ENCODE measurements at regions not wholly inside any gene's neighbourhood (a gene's known extent, or its start where the extent isn't known, plus 50 kb on each side); places are given as distances from the start of the nearest gene placed in this dataset.

- TF ChIP-seq CTCF (IDR thresholded peaks at IDR 0.05) (no peak), POLR2A (IDR thresholded peaks at IDR 0.05) (no peak)
Observed at GRCh38 chr13:110070046-110070445, 236.9 kb downstream of the COL4A1 start.

Measured in body of pancreas (tissue), 4 donors.